ENCODE measurements at regions not wholly inside any gene's neighbourhood (a gene's known extent, or its start where the extent isn't known, plus 50 kb on each side); places are given as distances from the start of the nearest gene placed in this dataset.

- no peaks in the 10 kb centered on the region for H3K27me3 ChIP-seq (ENCODE audit: insufficient read depth, low read length)
- H3K4me3 ChIP-seq (ENCODE audit: low read depth, low read length, poor library complexity, severe bottlenecking), result no peak overlapping the region
- H2AFZ ChIP-seq (ENCODE audit: low read length), result no peak overlapping the region
- no peaks in the 10 kb centered on the region for H3K4me1 ChIP-seq (ENCODE audit: insufficient read depth, low read length, severe bottlenecking)
- H3F3A ChIP-seq (ENCODE audit: insufficient read depth, low read length), result no peaks in the 10 kb centered on the region
- H3K9me3 ChIP-seq (ENCODE audit: low read length), result no peaks in the 10 kb centered on the region
- TF ChIP-seq CTCF (IDR thresholded peaks at IDR 0.05; ENCODE audit: low read length) (no peak), EZH2 (IDR thresholded peaks at IDR 0.05; ENCODE audit: borderline replicate concordance, low read length) (no peak)
- H4K20me1 ChIP-seq (ENCODE audit: insufficient read depth, low read length), result no peaks in the 10 kb centered on the region
- no peaks in the 10 kb centered on the region for H3K79me2 ChIP-seq (ENCODE audit: insufficient read depth, low read length)
- H3K4me2 ChIP-seq (ENCODE audit: low read length), result no peak overlapping the region
- H3K9ac ChIP-seq (ENCODE audit: low read length), result no peak overlapping the region
- H3K36me3 ChIP-seq (ENCODE audit: insufficient read depth, low read length), result no peaks in the 10 kb centered on the region
- H3K9me2 ChIP-seq (ENCODE audit: low read depth, low read length), result no peaks in the 10 kb centered on the region
- H3K27ac ChIP-seq (ENCODE audit: low read depth, low read length, poor library complexity, severe bottlenecking), result no peak overlapping the region
These were observed 63.5 kb downstream of the PCDH18 start for GRCh38 chr4:137468836-137469235.

DNA sequence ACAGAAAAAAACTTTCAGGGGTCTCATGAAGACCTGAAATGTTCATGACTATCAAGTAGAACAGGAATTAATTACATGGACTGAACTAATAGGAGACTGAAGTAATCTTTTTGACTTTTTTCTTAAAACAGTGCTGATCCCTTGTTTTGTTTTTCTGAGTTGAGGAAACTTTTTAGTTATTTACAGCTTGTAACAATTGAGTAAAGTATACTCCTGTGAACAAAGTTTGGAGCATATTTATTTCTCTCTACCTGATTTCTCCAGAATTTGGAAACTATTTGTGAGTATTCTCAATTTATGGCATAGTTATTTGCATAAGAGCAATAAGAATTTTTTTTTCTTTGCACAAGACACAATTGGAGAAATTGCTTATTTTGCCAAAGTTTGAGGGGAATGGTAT lies 64.8 kb downstream of the PCDH18 start:
- no peak overlapping the region for H3K4me2 ChIP-seq (ENCODE audit: low read length)
- no peaks in the 10 kb centered on the region for H3K4me1 ChIP-seq (ENCODE audit: insufficient read depth, low read length, severe bottlenecking)
- H4K20me1 ChIP-seq (ENCODE audit: insufficient read depth, low read length), result no peaks in the 10 kb centered on the region
- no peak overlapping the region for H3K4me3 ChIP-seq (ENCODE audit: low read depth, low read length, poor library complexity, severe bottlenecking)
- TF ChIP-seq EZH2 (IDR thresholded peaks at IDR 0.05; ENCODE audit: borderline replicate concordance, low read length) (no peak), CTCF (IDR thresholded peaks at IDR 0.05; ENCODE audit: low read length) (no peak)
- H3K9me3 ChIP-seq (ENCODE audit: low read length), result no peaks in the 10 kb centered on the region
- H3K36me3 ChIP-seq (ENCODE audit: insufficient read depth, low read length), result no peaks in the 10 kb centered on the region
- no peak overlapping the region for H2AFZ ChIP-seq (ENCODE audit: low read length)
- no peaks in the 10 kb centered on the region for H3K9me2 ChIP-seq (ENCODE audit: low read depth, low read length)
- no peaks in the 10 kb centered on the region for H3K79me2 ChIP-seq (ENCODE audit: insufficient read depth, low read length)
- no peaks in the 10 kb centered on the region for H3F3A ChIP-seq (ENCODE audit: insufficient read depth, low read length)
- no peaks in the 10 kb centered on the region for H3K27me3 ChIP-seq (ENCODE audit: insufficient read depth, low read length)
- H3K27ac ChIP-seq (ENCODE audit: low read depth, low read length, poor library complexity, severe bottlenecking), result no peak overlapping the region
- no peak overlapping the region for H3K9ac ChIP-seq (ENCODE audit: low read length)

DNA sequence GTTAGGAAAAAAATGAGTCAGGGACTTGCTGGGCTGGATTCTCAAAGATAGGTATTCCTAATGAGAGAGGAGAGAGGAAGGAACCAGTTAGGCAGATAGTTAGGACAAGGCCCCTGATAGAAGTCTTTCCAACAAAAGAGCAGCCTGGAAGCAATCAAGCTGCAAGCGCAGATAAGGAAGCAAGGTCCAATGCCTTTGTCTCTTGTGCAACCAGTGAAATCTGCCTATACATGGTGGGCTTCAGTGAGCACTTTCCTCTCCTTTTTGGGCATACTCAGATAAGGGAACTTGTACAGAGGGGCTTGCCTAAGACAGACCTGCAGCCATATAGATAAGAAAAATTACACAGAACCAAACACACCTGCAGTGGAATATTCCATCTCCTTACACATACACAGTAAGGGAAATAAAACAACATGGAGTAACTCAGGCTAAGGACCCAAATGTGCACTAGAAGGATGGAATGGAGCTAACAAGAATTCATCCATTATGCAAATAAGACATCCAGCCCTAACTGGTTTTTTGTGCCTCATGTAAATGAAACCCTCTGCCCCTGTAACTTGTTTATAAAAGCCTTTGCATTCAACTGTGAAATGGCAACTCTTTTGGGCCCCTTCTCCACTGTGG lies 68.8 kb downstream of the PCDH18 start:
- no peaks in the 10 kb centered on the region for H3K4me1 ChIP-seq (ENCODE audit: insufficient read depth, low read length, severe bottlenecking)
- H2AFZ ChIP-seq (ENCODE audit: low read length), result no peak overlapping the region
- no peaks in the 10 kb centered on the region for H3K9me2 ChIP-seq (ENCODE audit: low read depth, low read length)
- no peaks in the 10 kb centered on the region for H3K36me3 ChIP-seq (ENCODE audit: insufficient read depth, low read length)
- no peak overlapping the region for H3K4me2 ChIP-seq (ENCODE audit: low read length)
- H3K4me3 ChIP-seq (ENCODE audit: low read depth, low read length, poor library complexity, severe bottlenecking), result no peak overlapping the region
- no peaks in the 10 kb centered on the region for H3K79me2 ChIP-seq (ENCODE audit: insufficient read depth, low read length)
- H3K27ac ChIP-seq (ENCODE audit: low read depth, low read length, poor library complexity, severe bottlenecking), result no peak overlapping the region
- H3F3A ChIP-seq (ENCODE audit: insufficient read depth, low read length), result no peaks in the 10 kb centered on the region
- TF ChIP-seq CTCF (IDR thresholded peaks at IDR 0.05; ENCODE audit: low read length), result no peak
- no peak overlapping the region for H3K9ac ChIP-seq (ENCODE audit: low read length)
- no peaks in the 10 kb centered on the region for H3K9me3 ChIP-seq (ENCODE audit: low read length)
- no peaks in the 10 kb centered on the region for H3K27me3 ChIP-seq (ENCODE audit: insufficient read depth, low read length)
- H4K20me1 ChIP-seq (ENCODE audit: insufficient read depth, low read length), result no peaks in the 10 kb centered on the region

Data from OCI-LY1 (cell line).